Activated T-cell treated with anti-CD3 and anti-CD28 coated beads, Interleukin-2, amount 50 U/mL, for 24 hours (primary cell): ENCODE measurements at regions not wholly inside any gene's neighbourhood (a gene's known extent, or its start where the extent isn't known, plus 50 kb on each side); places are given as distances from the start of the nearest gene placed in this dataset.
"Not testable (repeated sequence)": the region's sequence is repeated elsewhere in the genome, so short reads cannot be mapped to it uniquely, and the experiment has no call there.

Experiments used
- DNase-seq: peaks from one replicate; pipeline ENCODE4 v3.0.0-alpha.2; 2020
- H3K27ac Mint-ChIP-seq: 2 replicates; pipeline ENCODE4 v1.8.0; 2020; ENCODE audit warnings: mild to moderate bottlenecking, mixed read lengths
- H3K27me3 Mint-ChIP-seq: 2 replicates; pipeline ENCODE4 v1.8.0; 2020; ENCODE audit warnings: mixed read lengths
- H3K36me3 Mint-ChIP-seq: 2 replicates; pipeline ENCODE4 v1.8.0; 2020; ENCODE audit warnings: low read depth, mixed read lengths
- H3K4me1 Mint-ChIP-seq: 2 replicates; pipeline ENCODE4 v1.8.0; 2020; ENCODE audit warnings: low read depth, mixed read lengths
- H3K4me3 Mint-ChIP-seq: 2 replicates; pipeline ENCODE4 v1.8.0; 2020; ENCODE audit warnings: mild to moderate bottlenecking, moderate library complexity, mixed read lengths
- H3K9me3 Mint-ChIP-seq: 2 replicates; pipeline ENCODE4 v1.8.0; 2020; ENCODE audit warnings: mixed read lengths

- H3K9me3 Mint-ChIP-seq: peaks cover 24% of the 10 kb centered on the region
- H3K27ac Mint-ChIP-seq: no peak overlapping the region
- H3K36me3 Mint-ChIP-seq: no peaks in the 10 kb centered on the region
- H3K4me1 Mint-ChIP-seq: no peaks in the 10 kb centered on the region
- H3K4me3 Mint-ChIP-seq: no peak overlapping the region
- no peak for DNase-seq
- H3K27me3 Mint-ChIP-seq: no peaks in the 10 kb centered on the region
Observed at GRCh38 chr4:32645653-32646052, 1925.5 kb downstream of the PCDH7 start.

GRCh38 chr4:32658019-32658418 lies 1937.8 kb downstream of the PCDH7 start:
- Mint-ChIP-seq H3K4me1 (no peaks in the 10 kb centered on the region), H3K9me3 (peaks cover 27% of the 10 kb centered on the region), H3K27me3 (no peaks in the 10 kb centered on the region), H3K27ac (no peak overlapping the region), H3K4me3 (no peak overlapping the region), H3K36me3 (no peaks in the 10 kb centered on the region)
- no peak for DNase-seq

- no peak overlapping the region for H3K27ac Mint-ChIP-seq
- no peaks in the 10 kb centered on the region for H3K4me1 Mint-ChIP-seq
- no peaks in the 10 kb centered on the region for H3K36me3 Mint-ChIP-seq
- H3K9me3 Mint-ChIP-seq: peaks cover 29% of the 10 kb centered on the region
- no peak overlapping the region for H3K4me3 Mint-ChIP-seq
- no peak for DNase-seq
- H3K27me3 Mint-ChIP-seq: no peaks in the 10 kb centered on the region
Observed at GRCh38 chr4:32661229-32661628, 1941.1 kb downstream of the PCDH7 start.

- H3K27ac Mint-ChIP-seq: no peak overlapping the region
- peaks cover 21% of the 10 kb centered on the region for H3K9me3 Mint-ChIP-seq
- no peaks in the 10 kb centered on the region for H3K36me3 Mint-ChIP-seq
- DNase-seq: no peak
- no peak overlapping the region for H3K4me3 Mint-ChIP-seq
- H3K4me1 Mint-ChIP-seq: no peaks in the 10 kb centered on the region
- no peaks in the 10 kb centered on the region for H3K27me3 Mint-ChIP-seq
Observed at GRCh38 chr4:32662803-32663202, 1942.6 kb downstream of the PCDH7 start.

- H3K36me3 Mint-ChIP-seq: no peaks in the 10 kb centered on the region
- no peaks in the 10 kb centered on the region for H3K27me3 Mint-ChIP-seq
- no peak overlapping the region for H3K27ac Mint-ChIP-seq
- H3K4me3 Mint-ChIP-seq: no peak overlapping the region
- no peak for DNase-seq
- peaks cover 20% of the 10 kb centered on the region for H3K9me3 Mint-ChIP-seq
- H3K4me1 Mint-ChIP-seq: no peaks in the 10 kb centered on the region
Observed at GRCh38 chr4:32672359-32672758, 1952.2 kb downstream of the PCDH7 start.

GRCh38 chr4:32680946-32681345 lies 1960.8 kb downstream of the PCDH7 start:
- no peak overlapping the region for H3K4me3 Mint-ChIP-seq
- no peaks in the 10 kb centered on the region for H3K27me3 Mint-ChIP-seq
- H3K9me3 Mint-ChIP-seq: peaks cover 21% of the 10 kb centered on the region
- no peak overlapping the region for H3K27ac Mint-ChIP-seq
- no peak for DNase-seq
- no peaks in the 10 kb centered on the region for H3K36me3 Mint-ChIP-seq
- H3K4me1 Mint-ChIP-seq: no peaks in the 10 kb centered on the region

GRCh38 chr4:32684160-32684559 lies 1964.0 kb downstream of the PCDH7 start:
- Mint-ChIP-seq H3K4me3 (no peak overlapping the region), H3K27me3 (no peaks in the 10 kb centered on the region), H3K27ac (no peak overlapping the region), H3K9me3 (peaks cover 17% of the 10 kb centered on the region), H3K36me3 (no peaks in the 10 kb centered on the region), H3K4me1 (no peaks in the 10 kb centered on the region)
- DNase-seq: no peak

GRCh38 chr4:32686123-32686522 lies 1966.0 kb downstream of the PCDH7 start:
- Mint-ChIP-seq H3K9me3 (peaks cover 15% of the 10 kb centered on the region), H3K4me3 (no peak overlapping the region), H3K27ac (no peak overlapping the region), H3K27me3 (no peaks in the 10 kb centered on the region), H3K4me1 (no peaks in the 10 kb centered on the region), H3K36me3 (no peaks in the 10 kb centered on the region)
- no peak for DNase-seq

- Mint-ChIP-seq H3K4me3 (no peak overlapping the region), H3K36me3 (no peaks in the 10 kb centered on the region), H3K27me3 (no peaks in the 10 kb centered on the region), H3K9me3 (peaks cover 11% of the 10 kb centered on the region), H3K4me1 (no peaks in the 10 kb centered on the region), H3K27ac (no peak overlapping the region)
- no peak for DNase-seq
Observed at GRCh38 chr4:32689518-32689917, 1969.3 kb downstream of the PCDH7 start.

GRCh38 chr4:32697281-32697814 lies 1977.2 kb downstream of the PCDH7 start:
- no peak overlapping the region for H3K27ac Mint-ChIP-seq
- H3K4me1 Mint-ChIP-seq: no peaks in the 10 kb centered on the region
- H3K27me3 Mint-ChIP-seq: no peaks in the 10 kb centered on the region
- DNase-seq: no peak
- H3K9me3 Mint-ChIP-seq: peaks cover 20% of the 10 kb centered on the region
- H3K36me3 Mint-ChIP-seq: no peaks in the 10 kb centered on the region
- H3K4me3 Mint-ChIP-seq: no peak overlapping the region

GRCh38 chr4:32700838-32701237 lies 1980.7 kb downstream of the PCDH7 start:
- Mint-ChIP-seq H3K4me3 (no peak overlapping the region), H3K27me3 (no peaks in the 10 kb centered on the region), H3K9me3 (peaks cover 12% of the 10 kb centered on the region), H3K4me1 (no peaks in the 10 kb centered on the region), H3K36me3 (no peaks in the 10 kb centered on the region), H3K27ac (no peak overlapping the region)
- no peak for DNase-seq

- no peak for DNase-seq
- H3K27ac Mint-ChIP-seq: no peak overlapping the region
- H3K4me3 Mint-ChIP-seq: no peak overlapping the region
- H3K36me3 Mint-ChIP-seq: no peaks in the 10 kb centered on the region
- H3K27me3 Mint-ChIP-seq: no peaks in the 10 kb centered on the region
- peaks cover 25% of the 10 kb centered on the region for H3K9me3 Mint-ChIP-seq
- no peaks in the 10 kb centered on the region for H3K4me1 Mint-ChIP-seq
Observed at GRCh38 chr4:32706893-32707292, 1986.7 kb downstream of the PCDH7 start.

GRCh38 chr4:32716090-32716620 lies 1996.0 kb downstream of the PCDH7 start:
- not testable (repeated sequence) for H3K27ac Mint-ChIP-seq, H3K4me3 Mint-ChIP-seq, DNase-seq, H3K36me3 Mint-ChIP-seq, H3K4me1 Mint-ChIP-seq, H3K27me3 Mint-ChIP-seq
- peaks cover 25% of the 10 kb centered on the region for H3K9me3 Mint-ChIP-seq

- DNase-seq: no peak
- Mint-ChIP-seq H3K4me3 (no peak overlapping the region), H3K27me3 (no peaks in the 10 kb centered on the region), H3K27ac (no peak overlapping the region), H3K9me3 (peaks cover 5% of the 10 kb centered on the region), H3K36me3 (no peaks in the 10 kb centered on the region), H3K4me1 (no peaks in the 10 kb centered on the region)
Observed at GRCh38 chr4:32735856-32736590, 2015.9 kb downstream of the PCDH7 start.

GRCh38 chr4:32744211-32744610 lies 2024.0 kb downstream of the PCDH7 start:
- H3K27me3 Mint-ChIP-seq: no peaks in the 10 kb centered on the region
- H3K36me3 Mint-ChIP-seq: no peaks in the 10 kb centered on the region
- no peak overlapping the region for H3K27ac Mint-ChIP-seq
- DNase-seq: no peak
- no peaks in the 10 kb centered on the region for H3K4me1 Mint-ChIP-seq
- no peak overlapping the region for H3K4me3 Mint-ChIP-seq
- peaks cover 3% of the 10 kb centered on the region for H3K9me3 Mint-ChIP-seq
